Keratinocyte (primary cell): ENCODE measurements at regions not wholly inside any gene's neighbourhood (a gene's known extent, or its start where the extent isn't known, plus 50 kb on each side); places are given as distances from the start of the nearest gene placed in this dataset.

Experiments used
- CTCF ChIP-seq, 3 experiments: IDR thresholded peaks in 1 of 3; conservative IDR thresholded peaks in 1 of 3; optimal IDR thresholded peaks in 1 of 3; 2 replicates in 2 of 3; 3 replicates in 1 of 3; pipeline versions ENCODE3 to v1.5.1; 2011; ENCODE audit warnings: low read length in 3 of 3, mild to moderate bottlenecking in 3 of 3, moderate library complexity in 2 of 3, control low read depth in 1 of 3, inconsistent platforms in 1 of 3; ENCODE audit not compliant: insufficient read depth in 2 of 3; ENCODE audit errors: extremely low read depth in 1 of 3
- EZH2 ChIP-seq: IDR thresholded peaks from one replicate; pipeline ENCODE4 v1.6.1; 2012; ENCODE audit warnings: inconsistent platforms, mild to moderate bottlenecking, low read length, moderate library complexity

GRCh38 chr12:3974883-3975282 is 101.7 kb upstream of the PARP11 start:
- TF ChIP-seq CTCF (optimal IDR thresholded peaks at IDR 0.05 in 1 of 3, IDR thresholded peaks at IDR 0.05 in 1 of 3, conservative IDR thresholded peaks at IDR 0.05 in 1 of 3; ENCODE audit: extremely low read depth in 1 of 3, insufficient read depth in 2 of 3, low read length in 3 of 3) = no peak
- no peak for TF ChIP-seq EZH2
